ENCODE measurements at regions not wholly inside any gene's neighbourhood (a gene's known extent, or its start where the extent isn't known, plus 50 kb on each side); places are given as distances from the start of the nearest gene placed in this dataset.
A peak's percentile ranks its signal among the peaks of the same experiment; 100 is the strongest.

GRCh38 chr6:23413327-23414050, 712.5 kb upstream of the NRSN1 start:
- H3K4me3 ChIP-seq (ENCODE audit: low read depth, low read length), result no peak overlapping the region
- TF ChIP-seq CTCF (conservative IDR thresholded peaks at IDR 0.05; ENCODE audit: low read depth, low read length), result no peak

GRCh38 chr6:23414051-23414445, 712.0 kb upstream of the NRSN1 start:
- TF ChIP-seq CTCF (conservative IDR thresholded peaks at IDR 0.05; ENCODE audit: low read depth, low read length), result peak; percentile 32
- no peak overlapping the region for H3K4me3 ChIP-seq (ENCODE audit: low read depth, low read length)
- no peak for DNase-seq (ENCODE audit: low read depth)

More at GRCh38 chr6:23413327-23414050, 712.5 kb upstream of the NRSN1 start:
- no peak for DNase-seq (ENCODE audit: low read depth)

- TF ChIP-seq CTCF (conservative IDR thresholded peaks at IDR 0.05; ENCODE audit: low read depth, low read length), result no peak
- no peak overlapping the region for H3K4me3 ChIP-seq (ENCODE audit: low read depth, low read length)
- DNase-seq (ENCODE audit: low read depth), result no peak
Measured at GRCh38 chr6:23414922-23415321, 711.1 kb upstream of the NRSN1 start.

- TF ChIP-seq CTCF (conservative IDR thresholded peaks at IDR 0.05; ENCODE audit: low read depth, low read length), result no peak
- no peak overlapping the region for H3K4me3 ChIP-seq (ENCODE audit: low read depth, low read length)
- DNase-seq (ENCODE audit: low read depth), result no peak
Measured at GRCh38 chr6:23415819-23416427, 710.1 kb upstream of the NRSN1 start.

GRCh38 chr6:23417133-23417532, 708.9 kb upstream of the NRSN1 start:
- no peak overlapping the region for H3K4me3 ChIP-seq (ENCODE audit: low read depth, low read length)
- no peak for DNase-seq (ENCODE audit: low read depth)
- no peak for TF ChIP-seq CTCF (conservative IDR thresholded peaks at IDR 0.05; ENCODE audit: low read depth, low read length)

- no peak for TF ChIP-seq CTCF (conservative IDR thresholded peaks at IDR 0.05; ENCODE audit: low read depth, low read length)
- DNase-seq (ENCODE audit: low read depth), result no peak
Measured at GRCh38 chr6:23418095-23418494, 707.9 kb upstream of the NRSN1 start.

GRCh38 chr6:23419046-23419445, 707.0 kb upstream of the NRSN1 start:
- H3K4me3 ChIP-seq (ENCODE audit: low read depth, low read length), result no peak overlapping the region
- no peak for TF ChIP-seq CTCF (conservative IDR thresholded peaks at IDR 0.05; ENCODE audit: low read depth, low read length)

More at GRCh38 chr6:23418095-23418494, 707.9 kb upstream of the NRSN1 start:
- H3K4me3 ChIP-seq (ENCODE audit: low read depth, low read length), result no peak overlapping the region

More at GRCh38 chr6:23419046-23419445, 707.0 kb upstream of the NRSN1 start:
- no peak for DNase-seq (ENCODE audit: low read depth)
